HL-60 (cell line): ENCODE measurements at regions not wholly inside any gene's neighbourhood (a gene's known extent, or its start where the extent isn't known, plus 50 kb on each side); places are given as distances from the start of the nearest gene placed in this dataset.

Experiments used
- DNase-seq, 2 experiments: peaks; one replicate each; pipeline ENCODE4 v3.0.0-alpha.2; 2010 to 2020; ENCODE audit warnings: low read depth in 1 of 2, low spot score in 1 of 2
- H3K27ac ChIP-seq: fragments of 250-450 bp; sonication (Bioruptor Pico); replicated peaks from 2 replicates; pipeline ENCODE4 v1.5.1; 2020; ENCODE audit warnings: mild to moderate bottlenecking, moderate library complexity
- H3K27me3 ChIP-seq: fragments of 250-450 bp; sonication (Bioruptor Pico); 2 replicates; pipeline ENCODE4 v1.5.1; 2021; ENCODE audit warnings: mild to moderate bottlenecking, moderate library complexity; ENCODE audit not compliant: insufficient read depth, poor library complexity, severe bottlenecking
- H3K4me3 ChIP-seq: replicated peaks from 2 replicates; pipeline ENCODE4 v1.5.1; 2011; ENCODE audit warnings: mild to moderate bottlenecking, control low read depth, low read length; ENCODE audit not compliant: insufficient read depth
- CTCF ChIP-seq: IDR thresholded peaks from one replicate; pipeline ENCODE4 v1.5.1; 2011; ENCODE audit warnings: low read length, control low read depth, inconsistent platforms; ENCODE audit not compliant: insufficient read depth
- GABPA ChIP-seq: IDR thresholded peaks from 2 replicates; pipeline ENCODE4 v1.6.1; 2012; ENCODE audit warnings: low read depth
- POLR2AphosphoS5 ChIP-seq: IDR thresholded peaks from 2 replicates; pipeline ENCODE4 v1.6.1; 2012; ENCODE audit warnings: low read depth
- REST ChIP-seq: IDR thresholded peaks from 2 replicates; pipeline ENCODE4 v1.6.1; 2012; ENCODE audit warnings: low read depth; ENCODE audit not compliant: insufficient replicate concordance
- SPI1 ChIP-seq: IDR thresholded peaks from 2 replicates; pipeline ENCODE4 v1.6.1; 2012; ENCODE audit warnings: low read depth, mild to moderate bottlenecking, borderline replicate concordance

- Histone ChIP-seq H3K27me3 (peaks cover 2% of the 10 kb centered on the region), H3K4me3 (no peak overlapping the region), H3K27ac (no peak overlapping the region)
- TF ChIP-seq SPI1, result no peak
- no peak for TF ChIP-seq POLR2AphosphoS5
- TF ChIP-seq REST, result no peak
- TF ChIP-seq CTCF, result no peak
- no peak for TF ChIP-seq GABPA
- no peak for DNase-seq
These were observed 471.5 kb downstream of the PIK3C3 start for GRCh38 chr18:42426496-42427015.

- H3K4me3 ChIP-seq, result no peak overlapping the region
- peaks cover 2% of the 10 kb centered on the region for H3K27me3 ChIP-seq
- DNase-seq, result no peak
- no peak overlapping the region for H3K27ac ChIP-seq
- TF ChIP-seq REST (peak; percentile 71), GABPA (no peak), SPI1 (no peak)
These were observed 474.2 kb downstream of the PIK3C3 start for GRCh38 chr18:42429196-42429595.

- no peak for DNase-seq
- TF ChIP-seq POLR2AphosphoS5 (no peak), SPI1 (no peak), REST (no peak)
- no peak overlapping the region for H3K4me3 ChIP-seq
- no peak overlapping the region for H3K27ac ChIP-seq
- H3K27me3 ChIP-seq, result no peaks in the 10 kb centered on the region
These were observed 481.3 kb downstream of the PIK3C3 start for GRCh38 chr18:42436222-42436765.

- no peak for DNase-seq
- TF ChIP-seq POLR2AphosphoS5 (no peak), REST (no peak), CTCF (no peak), GABPA (no peak), SPI1 (no peak)
- H3K4me3 ChIP-seq, result no peak overlapping the region
- H3K27me3 ChIP-seq, result no peaks in the 10 kb centered on the region
- H3K27ac ChIP-seq, result no peak overlapping the region
These were observed 482.0 kb downstream of the PIK3C3 start for GRCh38 chr18:42437001-42437400.
